ENCODE measurements at regions not wholly inside any gene's neighbourhood (a gene's known extent, or its start where the extent isn't known, plus 50 kb on each side); places are given as distances from the start of the nearest gene placed in this dataset.

DNA sequence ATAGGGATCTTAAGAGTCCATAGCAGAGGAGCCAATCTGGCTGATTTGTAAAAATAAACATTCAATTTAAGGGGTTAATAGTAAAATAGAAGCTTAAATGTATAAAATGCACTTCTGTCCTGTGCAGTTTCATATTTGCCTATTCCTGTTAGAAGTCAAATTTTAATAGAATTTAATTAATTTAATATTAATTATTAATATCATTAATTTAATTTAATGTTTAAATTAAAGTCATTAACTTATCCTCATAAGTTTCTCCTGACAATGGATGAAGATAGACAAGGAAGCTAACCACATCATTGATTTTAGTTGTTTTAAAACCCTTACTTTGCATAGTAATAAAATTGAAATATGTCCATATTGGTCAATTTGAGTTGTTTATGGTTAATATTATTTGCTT is 1096.2 kb upstream of the EPHA6 start:
- Histone ChIP-seq H3K27me3 (ENCODE audit: insufficient read depth, low read depth, severe bottlenecking) (peaks cover 38% of the 10 kb centered on the region), H3K27ac (no peak overlapping the region), H3K9me3 (ENCODE audit: severe bottlenecking) (no peaks in the 10 kb centered on the region), H3K4me3 (ENCODE audit: low read depth, low read length) (no peak overlapping the region), H3K36me3 (no peaks in the 10 kb centered on the region)
- DNase-seq: no peak
- no peak for TF ChIP-seq CTCF (IDR thresholded peaks at IDR 0.05; ENCODE audit: low read depth, low read length)

- DNase-seq: no peak
- no peak for TF ChIP-seq CTCF (IDR thresholded peaks at IDR 0.05; ENCODE audit: low read depth, low read length)
- Histone ChIP-seq H3K36me3 (no peaks in the 10 kb centered on the region), H3K27ac (no peak overlapping the region), H3K27me3 (ENCODE audit: insufficient read depth, low read depth, severe bottlenecking) (peaks cover 38% of the 10 kb centered on the region), H3K4me3 (ENCODE audit: low read depth, low read length) (no peak overlapping the region), H3K9me3 (ENCODE audit: severe bottlenecking) (no peaks in the 10 kb centered on the region)
Measured at GRCh38 chr3:95719481-95719880, 1094.9 kb upstream of the EPHA6 start.

- Histone ChIP-seq H3K9me3 (ENCODE audit: severe bottlenecking) (no peaks in the 10 kb centered on the region), H3K36me3 (no peaks in the 10 kb centered on the region), H3K27me3 (ENCODE audit: insufficient read depth, low read depth, severe bottlenecking) (peaks cover 32% of the 10 kb centered on the region), H3K4me3 (ENCODE audit: low read depth, low read length) (no peak overlapping the region), H3K27ac (no peak overlapping the region)
- TF ChIP-seq CTCF (IDR thresholded peaks at IDR 0.05; ENCODE audit: low read depth, low read length): no peak
- DNase-seq: no peak
Measured at GRCh38 chr3:95721938-95722337, 1092.5 kb upstream of the EPHA6 start.

DNA sequence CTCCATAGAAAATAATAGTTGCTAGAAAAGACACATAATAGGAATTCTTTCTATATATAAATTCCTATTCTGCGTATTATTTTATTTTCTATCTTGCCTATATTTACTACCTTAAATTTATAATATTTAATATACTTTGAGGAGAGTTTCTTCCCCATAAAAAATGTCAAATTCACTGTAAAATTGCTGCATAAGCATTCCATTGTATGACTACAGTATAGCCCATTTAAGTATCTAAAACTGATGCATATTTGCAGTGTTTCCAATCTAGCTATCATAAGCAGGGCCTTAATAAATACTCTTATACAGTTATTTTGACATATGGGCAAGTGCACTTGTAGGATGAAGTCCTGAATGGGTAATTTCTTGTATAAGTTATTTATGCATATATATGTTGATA is 1088.6 kb upstream of the EPHA6 start:
- Histone ChIP-seq H3K27ac (no peak overlapping the region), H3K27me3 (ENCODE audit: insufficient read depth, low read depth, severe bottlenecking) (peaks cover 20% of the 10 kb centered on the region), H3K9me3 (ENCODE audit: severe bottlenecking) (no peaks in the 10 kb centered on the region), H3K36me3 (no peaks in the 10 kb centered on the region), H3K4me3 (ENCODE audit: low read depth, low read length) (no peak overlapping the region)
- no peak for TF ChIP-seq CTCF (IDR thresholded peaks at IDR 0.05; ENCODE audit: low read depth, low read length)
- no peak for DNase-seq

DNA sequence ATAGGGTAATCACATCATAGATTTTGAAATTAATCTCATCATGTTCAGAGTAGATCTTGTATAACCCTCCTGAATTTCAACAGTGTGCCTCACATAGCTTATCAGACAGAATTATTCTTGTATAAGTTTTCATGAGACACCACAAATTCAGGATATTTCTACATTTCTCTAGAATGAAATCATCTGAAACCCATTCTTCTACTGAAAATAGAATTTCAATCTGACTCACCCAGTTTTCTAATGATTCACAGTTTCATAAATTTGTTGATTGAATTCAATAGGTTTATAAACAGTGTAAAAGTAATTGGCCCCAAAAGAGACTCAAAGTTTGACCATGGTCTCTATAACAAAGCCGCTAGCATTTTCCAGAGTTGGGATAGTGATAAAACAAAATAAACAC is 1082.6 kb upstream of the EPHA6 start:
- Histone ChIP-seq H3K36me3 (no peaks in the 10 kb centered on the region), H3K27me3 (ENCODE audit: insufficient read depth, low read depth, severe bottlenecking) (peaks cover 12% of the 10 kb centered on the region), H3K27ac (no peak overlapping the region), H3K4me3 (ENCODE audit: low read depth, low read length) (no peak overlapping the region), H3K9me3 (ENCODE audit: severe bottlenecking) (no peaks in the 10 kb centered on the region)
- TF ChIP-seq CTCF (IDR thresholded peaks at IDR 0.05; ENCODE audit: low read depth, low read length): no peak
- DNase-seq: no peak

DNA sequence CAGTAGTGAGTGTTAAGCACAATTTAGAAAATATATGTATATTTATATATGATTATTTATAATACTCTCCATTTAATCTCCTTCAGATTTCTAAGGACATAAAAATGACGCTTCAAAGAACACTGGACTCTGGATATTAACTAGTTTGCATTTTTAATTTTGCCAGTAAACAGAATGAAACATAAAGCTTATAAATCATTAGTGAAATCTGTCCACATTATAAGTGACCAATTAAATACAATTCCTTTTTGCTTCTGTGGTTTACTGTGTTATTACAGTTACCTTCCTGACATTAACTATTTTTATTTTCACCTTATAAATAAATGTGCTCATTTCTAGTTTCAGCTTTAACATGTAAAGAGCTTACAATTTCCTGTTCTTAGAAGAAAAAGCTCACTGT is 1081.1 kb upstream of the EPHA6 start:
- H3K36me3 ChIP-seq: no peaks in the 10 kb centered on the region
- TF ChIP-seq CTCF (IDR thresholded peaks at IDR 0.05; ENCODE audit: low read depth, low read length): no peak
- no peak for DNase-seq

More for the DNA sequence above, 1081.1 kb upstream of the EPHA6 start:
- peaks cover 11% of the 10 kb centered on the region for H3K27me3 ChIP-seq (ENCODE audit: insufficient read depth, low read depth, severe bottlenecking)
- H3K9me3 ChIP-seq (ENCODE audit: severe bottlenecking): no peaks in the 10 kb centered on the region
- no peak overlapping the region for H3K4me3 ChIP-seq (ENCODE audit: low read depth, low read length)
- H3K27ac ChIP-seq: no peak overlapping the region
